ACC112 (cell line): ENCODE measurements at regions not wholly inside any gene's neighbourhood (a gene's known extent, or its start where the extent isn't known, plus 50 kb on each side); places are given as distances from the start of the nearest gene placed in this dataset.

Source experiments
- H2AFZ ChIP-seq: fragments of 200-600 bp; sonication (generic); one replicate; pipeline ENCODE4 v1.6.0; 2017; ENCODE audit warnings: antibody characterized with exemption, low read length; ENCODE audit not compliant: unreplicated experiment
- H3K27ac ChIP-seq: fragments of 200-600 bp; sonication (generic); 2 replicates; pipeline ENCODE4 v1.5.1; 2014; ENCODE audit warnings: low read depth, mild to moderate bottlenecking, antibody characterized with exemption, low read length, moderate library complexity
- H3K27me3 ChIP-seq: fragments of 200-600 bp; sonication (generic); 2 replicates; pipeline ENCODE4 v1.6.1; 2014; ENCODE audit warnings: mild to moderate bottlenecking, antibody characterized with exemption, low read length, moderate library complexity, mixed read lengths; ENCODE audit not compliant: insufficient read depth
- H3K36me3 ChIP-seq: fragments of 200-600 bp; sonication (generic); 2 replicates; pipeline ENCODE4 v1.6.1; 2016; ENCODE audit warnings: mild to moderate bottlenecking, antibody characterized with exemption, low read length, moderate library complexity, mixed read lengths; ENCODE audit not compliant: insufficient read depth
- H3K4me1 ChIP-seq: fragments of 200-600 bp; sonication (generic); one replicate; pipeline ENCODE4 v1.6.1; 2016; ENCODE audit warnings: low read length, mixed read lengths; ENCODE audit not compliant: insufficient read depth, unreplicated experiment, control insufficient read depth
- H3K4me3 ChIP-seq: fragments of 200-600 bp; sonication (generic); 2 replicates; pipeline ENCODE4 v1.5.1; 2014; ENCODE audit warnings: mild to moderate bottlenecking, low read depth, low read length
- H3K79me2 ChIP-seq: fragments of 200-600 bp; sonication (generic); one replicate; pipeline ENCODE4 v1.6.0; 2016; ENCODE audit warnings: low read length; ENCODE audit not compliant: control insufficient read depth, unreplicated experiment, insufficient read depth

DNA sequence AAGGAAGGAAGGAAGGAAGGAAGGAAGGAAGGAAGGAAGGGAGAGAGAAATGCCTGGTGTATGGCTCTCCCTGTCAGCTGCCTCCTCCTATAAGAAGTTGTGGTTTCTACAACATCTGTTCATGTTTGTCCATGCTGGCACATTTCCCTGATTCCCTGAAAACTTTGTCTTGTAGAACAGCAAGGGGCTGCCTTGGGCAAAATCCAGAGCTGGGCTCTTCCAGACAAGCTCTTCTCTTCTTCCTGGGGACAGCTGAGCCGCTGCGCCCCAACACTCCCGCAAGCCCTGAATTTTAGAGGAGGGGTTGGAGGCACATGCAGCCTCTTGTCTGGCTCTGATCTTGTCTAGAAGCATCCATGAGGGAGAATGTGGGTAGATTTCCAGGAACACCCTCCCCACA, 282.0 kb upstream of the ADARB2 start:
- Histone ChIP-seq H3K27ac (no peak overlapping the region), H3K4me1 (no peaks in the 10 kb centered on the region), H3K36me3 (no peaks in the 10 kb centered on the region), H3K27me3 (no peaks in the 10 kb centered on the region), H3K4me3 (no peak overlapping the region), H3K79me2 (no peaks in the 10 kb centered on the region), H2AFZ (no peak overlapping the region)

GRCh38 chr10:2014541-2014940, 277.2 kb upstream of the ADARB2 start:
- H3K27ac ChIP-seq, result no peak overlapping the region
- H3K4me1 ChIP-seq, result no peaks in the 10 kb centered on the region
- no peaks in the 10 kb centered on the region for H3K36me3 ChIP-seq
- H3K4me3 ChIP-seq, result no peak overlapping the region
- H2AFZ ChIP-seq, result no peak overlapping the region
- H3K79me2 ChIP-seq, result no peaks in the 10 kb centered on the region
- no peaks in the 10 kb centered on the region for H3K27me3 ChIP-seq

DNA sequence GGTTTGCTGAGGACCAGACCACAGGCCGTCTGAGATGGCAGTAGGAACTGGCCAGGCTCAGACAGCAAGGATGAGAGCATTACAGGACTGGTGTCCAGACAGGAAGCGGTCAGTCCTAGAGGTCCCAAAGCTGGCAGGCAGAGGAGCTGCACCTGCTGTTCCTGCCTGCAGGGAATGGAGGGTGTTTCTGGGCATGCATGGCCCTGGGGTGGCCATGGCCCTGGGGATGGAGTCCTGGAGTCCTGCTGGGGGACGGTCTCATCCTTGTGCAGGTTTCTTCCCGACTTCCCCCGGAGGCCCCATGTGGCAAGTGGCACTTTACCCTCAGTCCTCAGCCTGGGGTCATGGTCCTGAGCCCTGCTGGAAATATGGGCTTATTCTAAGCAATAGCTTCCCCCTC, 274.9 kb upstream of the ADARB2 start:
- H2AFZ ChIP-seq, result no peak overlapping the region
- H3K27ac ChIP-seq, result no peak overlapping the region
- no peaks in the 10 kb centered on the region for H3K79me2 ChIP-seq
- H3K4me1 ChIP-seq, result no peaks in the 10 kb centered on the region
- no peaks in the 10 kb centered on the region for H3K27me3 ChIP-seq
- no peaks in the 10 kb centered on the region for H3K36me3 ChIP-seq
- H3K4me3 ChIP-seq, result no peak overlapping the region

DNA sequence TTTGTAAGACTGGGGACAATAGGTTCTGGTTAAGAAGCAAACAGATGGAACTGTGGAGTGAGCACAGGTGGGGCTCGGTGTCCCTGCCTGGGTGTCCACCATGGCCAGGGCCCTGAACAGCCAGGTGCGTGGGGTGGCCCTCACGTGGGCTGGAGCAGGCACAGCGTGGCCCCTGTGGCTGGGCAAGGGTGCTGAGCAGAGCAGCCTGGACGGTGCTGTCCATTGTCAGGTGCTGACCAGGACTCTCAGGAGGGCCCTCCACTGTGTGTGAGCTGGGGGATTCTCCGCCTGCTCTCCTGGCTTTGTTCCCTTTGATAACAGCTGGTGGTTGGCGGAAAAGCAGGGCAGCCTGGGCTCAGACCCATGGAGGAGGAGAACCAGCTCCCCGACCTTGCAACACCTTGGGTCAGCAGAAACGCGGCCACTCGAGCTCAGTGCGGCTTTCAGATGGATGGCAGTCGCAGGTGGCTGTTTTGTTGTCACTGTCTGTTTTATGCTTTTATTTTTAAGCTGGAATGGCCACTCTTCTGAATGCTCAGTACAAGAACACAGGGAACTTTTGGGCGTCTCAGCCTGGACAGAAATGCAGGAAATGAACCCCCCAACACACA, 273.9 kb upstream of the ADARB2 start:
- no peaks in the 10 kb centered on the region for H3K27me3 ChIP-seq
- H3K27ac ChIP-seq, result no peak overlapping the region
- H3K4me3 ChIP-seq, result no peak overlapping the region
- no peaks in the 10 kb centered on the region for H3K36me3 ChIP-seq
- H2AFZ ChIP-seq, result no peak overlapping the region
- no peaks in the 10 kb centered on the region for H3K79me2 ChIP-seq
- no peaks in the 10 kb centered on the region for H3K4me1 ChIP-seq

- Histone ChIP-seq H3K27me3 (no peaks in the 10 kb centered on the region), H3K4me1 (no peaks in the 10 kb centered on the region)
Observed at GRCh38 chr10:2005546-2005945, 268.2 kb upstream of the ADARB2 start.

DNA sequence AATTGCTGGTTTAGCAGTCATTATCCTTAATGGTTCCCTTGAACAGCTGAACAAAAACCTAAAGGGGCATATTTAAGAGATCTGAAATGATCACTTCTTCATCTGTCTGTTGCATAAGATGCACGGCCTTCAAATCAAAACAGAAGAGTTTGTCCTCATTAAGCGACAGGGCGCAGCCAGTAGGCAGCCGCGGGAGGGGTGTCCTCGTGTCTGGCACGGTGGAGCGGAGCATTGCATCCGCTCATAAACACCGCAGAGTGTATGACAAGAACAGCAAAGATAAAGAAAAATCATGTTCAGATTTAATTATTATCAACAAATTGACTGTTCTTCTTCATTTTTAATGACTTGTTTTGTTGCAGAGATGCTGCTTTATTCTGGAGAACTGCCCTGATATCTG, 255.6 kb upstream of the ADARB2 start:
- Histone ChIP-seq H3K4me1 (no peaks in the 10 kb centered on the region), H2AFZ (no peak overlapping the region), H3K4me3 (no peak overlapping the region), H3K27ac (no peak overlapping the region), H3K79me2 (no peaks in the 10 kb centered on the region), H3K36me3 (no peaks in the 10 kb centered on the region), H3K27me3 (no peaks in the 10 kb centered on the region)

More at GRCh38 chr10:2005546-2005945, 268.2 kb upstream of the ADARB2 start:
- Histone ChIP-seq H3K4me3 (no peak overlapping the region), H2AFZ (no peak overlapping the region), H3K27ac (no peak overlapping the region), H3K79me2 (no peaks in the 10 kb centered on the region), H3K36me3 (no peaks in the 10 kb centered on the region)

GRCh38 chr10:1989090-1989489, 251.8 kb upstream of the ADARB2 start:
- Histone ChIP-seq H2AFZ (no peak overlapping the region), H3K36me3 (no peaks in the 10 kb centered on the region), H3K27me3 (no peaks in the 10 kb centered on the region), H3K4me1 (no peaks in the 10 kb centered on the region), H3K79me2 (no peaks in the 10 kb centered on the region), H3K27ac (no peak overlapping the region), H3K4me3 (no peak overlapping the region)

GRCh38 chr10:1981976-1982375, 244.7 kb upstream of the ADARB2 start:
- Histone ChIP-seq H3K4me1 (no peaks in the 10 kb centered on the region), H3K36me3 (no peaks in the 10 kb centered on the region), H3K79me2 (no peaks in the 10 kb centered on the region), H2AFZ (no peak overlapping the region), H3K4me3 (no peak overlapping the region), H3K27me3 (no peaks in the 10 kb centered on the region), H3K27ac (no peak overlapping the region)

GRCh38 chr10:1980459-1980858, 243.1 kb upstream of the ADARB2 start:
- Histone ChIP-seq H2AFZ (no peak overlapping the region), H3K27me3 (no peaks in the 10 kb centered on the region)

GRCh38 chr10:1978584-1978983, 241.3 kb upstream of the ADARB2 start:
- no peak overlapping the region for H3K27ac ChIP-seq
- no peaks in the 10 kb centered on the region for H3K27me3 ChIP-seq
- no peaks in the 10 kb centered on the region for H3K36me3 ChIP-seq
- H3K79me2 ChIP-seq, result no peaks in the 10 kb centered on the region
- no peaks in the 10 kb centered on the region for H3K4me1 ChIP-seq
- H3K4me3 ChIP-seq, result no peak overlapping the region
- H2AFZ ChIP-seq, result no peak overlapping the region

More at GRCh38 chr10:1980459-1980858, 243.1 kb upstream of the ADARB2 start:
- H3K27ac ChIP-seq, result no peak overlapping the region
- H3K4me1 ChIP-seq, result no peaks in the 10 kb centered on the region
- no peak overlapping the region for H3K4me3 ChIP-seq
- no peaks in the 10 kb centered on the region for H3K79me2 ChIP-seq
- H3K36me3 ChIP-seq, result no peaks in the 10 kb centered on the region

- Histone ChIP-seq H2AFZ (no peak overlapping the region), H3K79me2 (no peaks in the 10 kb centered on the region), H3K27ac (no peak overlapping the region), H3K36me3 (no peaks in the 10 kb centered on the region), H3K27me3 (no peaks in the 10 kb centered on the region), H3K4me3 (no peak overlapping the region), H3K4me1 (no peaks in the 10 kb centered on the region)
Observed at GRCh38 chr10:1977461-1977860, 240.1 kb upstream of the ADARB2 start.
